AG10803 (cell line): ENCODE measurements at regions not wholly inside any gene's neighbourhood (a gene's known extent, or its start where the extent isn't known, plus 50 kb on each side); places are given as distances from the start of the nearest gene placed in this dataset.

Experiments
- DNase-seq: peaks from one replicate; pipeline ENCODE4 v3.0.0; 2010; ENCODE audit warnings: low read depth
- H3K4me3 ChIP-seq: 2 replicates; pipeline ENCODE4 v1.5.1; 2011; ENCODE audit warnings: mild to moderate bottlenecking, low read length, control low read depth
- CTCF ChIP-seq: conservative IDR thresholded peaks from 2 replicates; pipeline ENCODE4 v1.5.1; 2011; ENCODE audit warnings: mild to moderate bottlenecking, low read length, control low read depth, inconsistent platforms

- TF ChIP-seq CTCF: no peak
- no peak for DNase-seq
- H3K4me3 ChIP-seq: no peak overlapping the region
Observed at GRCh38 chr17:71881041-71881440, 239.8 kb upstream of the SOX9 start.

- TF ChIP-seq CTCF: no peak
- DNase-seq: no peak
- no peak overlapping the region for H3K4me3 ChIP-seq
Observed at GRCh38 chr17:71881581-71881980, 239.2 kb upstream of the SOX9 start.

- TF ChIP-seq CTCF: no peak
- no peak overlapping the region for H3K4me3 ChIP-seq
- no peak for DNase-seq
Observed at GRCh38 chr17:71883258-71883657, 237.6 kb upstream of the SOX9 start.

- TF ChIP-seq CTCF: no peak
- no peak overlapping the region for H3K4me3 ChIP-seq
- DNase-seq: no peak
Observed at GRCh38 chr17:71883845-71884244, 237.0 kb upstream of the SOX9 start.

- no peak for TF ChIP-seq CTCF
- no peak for DNase-seq
- H3K4me3 ChIP-seq: no peak overlapping the region
Observed at GRCh38 chr17:71885662-71886061, 235.2 kb upstream of the SOX9 start.

GRCh38 chr17:71899317-71899716 lies 221.5 kb upstream of the SOX9 start:
- no peak overlapping the region for H3K4me3 ChIP-seq
- no peak for TF ChIP-seq CTCF
- DNase-seq: no peak

- TF ChIP-seq CTCF: no peak
- no peak overlapping the region for H3K4me3 ChIP-seq
- DNase-seq: no peak
Observed at GRCh38 chr17:71900621-71901229, 220.1 kb upstream of the SOX9 start.
